ENCODE measurements at regions not wholly inside any gene's neighbourhood (a gene's known extent, or its start where the extent isn't known, plus 50 kb on each side); places are given as distances from the start of the nearest gene placed in this dataset.

GRCh38 chr1:229856009-229856650 is 210.9 kb upstream of the GALNT2 start:
- TF ChIP-seq CTCF (IDR thresholded peaks at IDR 0.05; ENCODE audit: insufficient read depth, low read length): no peak
- no peak for DNase-seq (ENCODE audit: low read depth)
- H3K4me3 ChIP-seq (ENCODE audit: low read depth, low read length): peak overlapping the region; percentile 17

- no peak for DNase-seq (ENCODE audit: low read depth)
- no peak overlapping the region for H3K4me3 ChIP-seq (ENCODE audit: low read depth, low read length)
- no peak for TF ChIP-seq CTCF (IDR thresholded peaks at IDR 0.05; ENCODE audit: insufficient read depth, low read length)
Measured at GRCh38 chr1:229857585-229857984, 209.5 kb upstream of the GALNT2 start.

GRCh38 chr1:229859026-229859425 is 208.0 kb upstream of the GALNT2 start:
- no peak for TF ChIP-seq CTCF (IDR thresholded peaks at IDR 0.05; ENCODE audit: insufficient read depth, low read length)
- no peak overlapping the region for H3K4me3 ChIP-seq (ENCODE audit: low read depth, low read length)
- no peak for DNase-seq (ENCODE audit: low read depth)

- no peak for TF ChIP-seq CTCF (IDR thresholded peaks at IDR 0.05; ENCODE audit: insufficient read depth, low read length)
- no peak overlapping the region for H3K4me3 ChIP-seq (ENCODE audit: low read depth, low read length)
- no peak for DNase-seq (ENCODE audit: low read depth)
Measured at GRCh38 chr1:229860926-229861325, 206.1 kb upstream of the GALNT2 start.

- no peak overlapping the region for H3K4me3 ChIP-seq (ENCODE audit: low read depth, low read length)
- no peak for TF ChIP-seq CTCF (IDR thresholded peaks at IDR 0.05; ENCODE audit: insufficient read depth, low read length)
- no peak for DNase-seq (ENCODE audit: low read depth)
Measured at GRCh38 chr1:229862017-229862774, 204.8 kb upstream of the GALNT2 start.

GRCh38 chr1:229863651-229864545 is 203.1 kb upstream of the GALNT2 start:
- no peak for TF ChIP-seq CTCF (IDR thresholded peaks at IDR 0.05; ENCODE audit: insufficient read depth, low read length)
- DNase-seq (ENCODE audit: low read depth): no peak
- H3K4me3 ChIP-seq (ENCODE audit: low read depth, low read length): no peak overlapping the region
